Stimulated activated CD8-positive, alpha-beta memory T cell treated with anti-CD3 and anti-CD28 coated beads, Interleukin-7, amount 100 ng/mL, for 1 hour (primary cell): ENCODE measurements at regions not wholly inside any gene's neighbourhood (a gene's known extent, or its start where the extent isn't known, plus 50 kb on each side); places are given as distances from the start of the nearest gene placed in this dataset.

Experiments used
- DNase-seq, 2 donors: peaks; one replicate each; pipeline ENCODE4 v3.0.0-alpha.2; 2020; ENCODE audit warnings: low read depth in 2 of 2

DNA sequence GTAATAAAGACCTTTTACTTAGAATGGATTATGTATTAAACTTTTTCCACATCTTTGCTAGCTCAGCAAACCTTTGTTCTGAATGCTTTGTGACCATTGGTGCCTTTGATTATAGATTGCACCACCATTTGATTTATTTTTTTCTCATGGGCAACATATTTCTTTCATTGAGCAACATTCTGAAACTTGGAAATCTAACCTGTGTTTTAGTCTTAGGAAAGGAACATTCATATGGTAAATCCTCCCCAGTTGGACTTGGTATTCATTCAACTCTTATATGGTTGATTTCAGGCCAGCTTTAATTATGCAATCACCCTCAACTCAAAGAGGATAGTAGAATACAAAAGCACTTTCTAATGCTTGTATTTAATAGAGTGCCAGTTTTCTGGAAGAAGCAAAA, 1077.9 kb upstream of the ZEB2 start:
- no peak for DNase-seq

DNA sequence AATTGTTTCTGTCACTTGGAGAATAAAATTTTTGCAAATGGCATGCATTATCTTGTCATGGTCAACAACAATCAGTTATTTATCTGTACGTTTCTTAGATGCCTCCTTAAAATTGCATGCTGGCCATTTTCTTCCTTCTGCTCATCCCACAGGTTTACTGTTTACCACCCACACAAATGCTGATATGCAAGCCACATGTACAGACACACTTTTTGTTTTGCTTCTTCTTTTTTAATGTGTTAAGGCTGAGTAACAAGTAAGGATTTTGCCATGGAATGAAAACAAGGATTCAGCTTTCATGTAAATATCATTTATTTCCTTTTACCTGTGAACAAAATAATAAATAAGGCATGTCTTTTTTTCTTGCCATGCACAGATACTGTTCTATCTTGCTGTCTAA, 1077.1 kb upstream of the ZEB2 start:
- no peak for DNase-seq

DNA sequence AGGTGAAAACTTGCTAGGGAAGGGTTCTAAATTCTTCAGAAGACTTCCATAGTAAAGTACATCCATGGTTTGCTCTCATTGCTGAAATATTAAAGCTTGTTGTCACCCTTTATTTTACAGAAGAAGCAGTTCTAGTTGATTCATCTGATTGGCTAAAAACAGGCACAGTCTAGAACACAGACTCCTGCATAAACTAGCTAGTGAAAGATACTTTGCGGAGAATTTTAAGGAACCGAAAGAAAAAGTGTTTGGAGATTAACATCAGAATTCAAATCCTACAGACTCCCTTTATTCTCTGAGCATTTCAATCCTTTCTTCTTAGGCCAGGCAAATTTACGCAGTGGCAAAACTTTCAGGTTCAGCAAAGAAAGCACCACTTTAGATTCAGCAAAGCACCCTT, 1076.5 kb upstream of the ZEB2 start:
- no peak for DNase-seq

DNA sequence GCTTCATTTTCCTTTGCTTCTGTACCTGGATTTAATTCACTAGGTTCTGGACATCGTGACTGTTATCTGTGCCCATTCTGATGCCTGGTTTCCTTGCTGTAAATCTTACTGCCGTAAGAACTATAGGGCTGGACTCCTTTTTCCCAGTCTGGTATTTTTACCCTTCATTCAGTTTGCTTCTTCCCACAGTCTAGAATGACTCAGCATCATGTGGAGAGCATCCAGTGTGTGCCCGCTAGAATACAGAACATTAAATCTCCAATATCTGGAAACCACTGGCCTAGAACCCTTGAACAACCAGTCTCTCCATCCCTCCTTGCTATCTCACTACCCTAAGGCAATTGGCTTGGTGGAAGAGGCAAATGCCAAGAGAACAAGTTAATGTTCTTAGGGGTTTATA, 1075.4 kb upstream of the ZEB2 start:
- DNase-seq: no peak

DNA sequence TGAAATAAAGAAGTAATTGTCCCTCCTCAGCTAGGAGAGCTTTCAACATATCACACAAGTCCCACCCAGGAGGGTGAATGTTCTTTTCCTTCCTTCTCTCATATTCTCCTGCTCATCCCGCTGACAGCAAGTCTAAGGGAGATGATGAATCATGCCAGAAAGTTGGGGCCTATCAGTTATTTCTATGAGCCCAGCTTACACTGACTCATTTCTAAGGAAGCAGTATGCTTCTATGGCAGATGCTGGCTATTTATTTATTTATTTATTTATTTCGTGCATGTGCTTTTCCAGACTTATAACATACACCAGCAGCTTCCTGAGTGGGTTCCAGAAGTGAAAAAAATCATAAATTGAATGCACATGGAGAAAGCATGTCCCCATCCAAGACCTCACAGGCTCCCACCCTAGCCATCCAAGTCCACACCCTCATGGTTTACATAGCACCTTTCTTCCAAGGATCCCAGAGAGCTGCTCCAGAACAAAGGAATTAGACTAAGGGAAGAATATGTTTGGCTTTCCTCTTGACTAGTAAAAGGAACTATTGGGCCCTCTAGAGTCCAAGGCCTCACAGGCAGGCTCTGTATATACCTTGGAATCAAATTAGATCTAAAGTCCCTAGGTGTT, 1074.2 kb upstream of the ZEB2 start:
- no peak for DNase-seq

DNA sequence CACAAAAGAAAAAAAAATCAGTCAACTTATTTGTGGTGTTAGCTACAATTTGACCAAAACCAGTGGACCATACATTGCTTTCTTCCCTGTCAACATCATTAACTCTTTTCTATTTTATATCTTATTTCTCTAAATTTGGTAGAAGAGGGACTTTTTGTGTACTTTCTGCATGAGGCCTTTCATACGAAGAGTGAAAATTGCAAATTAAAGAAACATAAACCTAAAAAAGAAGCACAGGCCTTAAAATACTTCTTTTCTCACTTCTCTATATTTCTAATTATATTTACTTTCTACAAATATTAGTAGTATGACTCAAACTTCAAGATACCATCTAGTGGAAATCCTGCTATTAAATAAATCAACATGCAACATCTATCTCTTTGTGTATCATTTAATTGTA, 1073.4 kb upstream of the ZEB2 start:
- DNase-seq: no peak

DNA sequence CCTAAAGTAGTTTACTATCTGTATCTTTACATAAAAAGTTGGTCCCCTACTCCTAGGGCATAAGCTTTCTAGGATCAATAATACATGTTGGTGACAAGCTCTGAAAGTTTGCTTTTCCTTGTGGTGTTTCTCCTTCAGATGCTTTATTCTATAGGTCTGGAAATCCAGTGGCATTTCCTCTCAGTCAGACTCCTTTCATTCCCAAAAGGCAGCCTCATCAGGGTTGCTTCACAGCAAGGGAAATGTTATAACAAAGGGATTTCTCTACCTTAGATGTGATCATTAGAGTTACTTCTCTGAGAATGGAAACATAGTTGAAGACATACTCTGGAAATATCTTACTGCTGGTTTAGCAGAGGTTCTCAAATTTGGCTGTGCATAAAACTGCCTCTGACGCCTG, 1072.4 kb upstream of the ZEB2 start:
- no peak for DNase-seq

DNA sequence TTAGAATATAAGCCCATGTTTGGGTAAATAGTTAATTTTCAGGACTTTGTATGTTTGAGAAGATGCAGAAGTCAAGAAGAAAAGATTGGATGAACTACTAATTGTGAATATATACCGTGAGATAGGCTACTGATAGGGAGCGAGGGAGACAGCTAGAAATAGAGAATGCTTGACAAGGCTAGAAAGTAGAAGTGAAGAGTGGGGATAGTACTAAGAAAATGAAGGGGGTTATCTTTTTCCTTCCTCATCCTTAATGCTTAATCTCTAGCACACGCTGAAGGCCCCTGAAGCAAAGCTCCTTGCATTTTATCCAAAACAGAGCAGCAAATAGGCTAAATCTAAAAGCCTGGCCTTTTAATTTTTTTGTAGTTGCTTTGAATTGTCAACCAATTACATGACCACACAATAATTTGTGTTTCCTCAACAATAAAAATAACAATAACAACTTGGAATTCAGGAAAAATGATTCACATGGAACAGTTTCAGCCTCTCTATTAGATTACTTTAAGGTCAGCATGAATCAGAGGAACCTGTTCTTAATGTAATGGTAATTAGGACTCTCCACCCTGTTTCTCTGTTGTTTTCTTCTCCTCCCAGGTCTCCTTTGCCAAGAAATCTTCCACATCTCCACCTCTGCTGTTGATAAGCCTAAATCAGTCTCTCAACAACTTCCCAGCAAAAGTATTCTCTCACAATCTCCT, 1071.3 kb upstream of the ZEB2 start:
- no peak for DNase-seq

DNA sequence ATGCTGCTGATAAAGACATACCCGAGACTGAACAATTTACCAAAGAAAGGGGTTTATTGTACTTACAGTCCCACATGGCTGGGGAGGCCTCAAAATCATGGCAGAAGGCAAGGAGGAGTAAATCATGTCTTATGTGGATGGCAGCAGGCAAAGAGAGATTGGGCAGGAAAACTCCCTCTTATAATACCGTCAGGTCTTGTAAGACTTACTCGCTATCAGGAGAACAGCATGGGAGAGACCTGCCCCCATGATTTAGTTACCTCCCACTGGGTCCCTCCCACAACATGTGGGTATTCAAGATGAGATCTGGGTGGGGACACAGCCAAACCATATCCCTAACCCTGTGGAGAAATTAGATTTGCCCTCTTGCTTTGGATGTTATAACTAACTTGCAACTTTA, 1068.0 kb upstream of the ZEB2 start:
- DNase-seq: no peak

DNA sequence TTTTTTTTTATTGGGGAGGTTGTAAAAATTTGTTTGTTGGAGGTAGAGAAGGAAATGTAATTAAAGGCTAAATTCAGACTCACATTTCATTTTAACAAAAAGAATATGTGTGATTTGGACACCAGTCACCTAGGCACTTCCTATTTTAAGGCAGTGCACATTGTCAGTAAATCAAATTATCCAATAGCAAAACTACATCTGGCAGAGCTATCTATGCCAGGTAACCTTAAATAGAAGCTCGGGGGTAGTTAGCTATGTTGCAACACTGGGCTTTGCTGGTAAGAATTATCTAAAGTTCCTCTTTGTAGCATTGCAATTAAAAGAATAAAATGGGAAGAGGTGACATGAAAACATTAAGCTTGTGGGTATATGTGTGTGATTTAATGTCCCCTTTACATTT, 1064.4 kb upstream of the ZEB2 start:
- no peak for DNase-seq

DNA sequence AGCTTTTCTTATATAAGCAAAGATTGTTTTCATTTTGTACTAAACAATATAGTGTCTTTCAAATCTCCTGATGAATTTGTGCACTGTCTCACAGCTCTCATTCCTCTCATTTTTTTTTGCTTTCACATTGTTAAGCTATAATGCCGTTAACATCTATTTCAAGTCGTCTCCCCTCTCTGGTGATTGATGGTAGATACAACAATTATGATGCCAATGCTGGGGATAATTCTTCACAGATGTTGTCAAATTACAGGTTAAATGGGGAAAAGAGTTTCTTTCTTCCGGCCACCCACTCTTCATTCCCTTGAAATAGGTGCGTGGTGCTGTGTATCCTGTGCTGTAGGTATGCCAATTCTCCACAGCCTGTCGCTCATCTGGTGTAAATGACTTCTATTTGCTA, 1053.7 kb upstream of the ZEB2 start:
- DNase-seq: no peak

DNA sequence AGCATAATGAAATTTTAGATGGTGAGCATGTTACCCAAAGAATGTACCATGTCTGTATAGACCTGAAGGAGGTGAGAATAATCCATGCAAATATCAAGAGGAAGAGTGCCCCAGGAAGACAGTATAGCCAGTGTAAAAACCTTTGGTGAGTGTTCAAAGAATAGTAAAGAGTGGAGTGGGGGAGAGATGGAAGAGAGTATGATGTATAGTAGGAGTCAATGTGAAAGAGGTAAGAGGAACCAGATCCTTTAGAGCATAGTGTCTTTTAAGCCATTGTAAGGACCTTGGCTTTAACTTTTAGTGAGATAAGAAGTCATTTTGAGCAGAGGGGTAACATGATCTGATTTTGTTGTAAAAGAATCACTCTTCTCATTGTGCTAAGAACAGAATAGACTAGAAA, 1052.3 kb upstream of the ZEB2 start:
- DNase-seq: no peak

DNA sequence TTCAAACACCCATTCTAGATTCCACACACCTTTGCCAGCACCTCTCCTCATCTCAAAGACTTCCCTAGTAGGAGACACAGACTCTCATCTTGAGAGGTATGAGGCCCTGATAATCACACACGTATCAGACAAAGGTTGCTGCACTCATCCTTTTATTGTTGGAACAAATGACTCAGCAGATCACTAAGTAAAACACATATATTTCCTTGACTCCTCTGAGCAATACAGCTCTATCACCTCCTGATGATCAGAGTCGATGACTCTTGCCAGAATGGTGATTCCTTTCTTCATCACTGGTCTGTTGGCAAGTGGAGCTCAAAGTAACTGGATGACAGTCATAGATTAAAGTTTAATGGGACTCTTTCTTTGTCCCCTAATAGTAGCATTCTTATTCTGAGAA, 1049.2 kb upstream of the ZEB2 start:
- DNase-seq: no peak

DNA sequence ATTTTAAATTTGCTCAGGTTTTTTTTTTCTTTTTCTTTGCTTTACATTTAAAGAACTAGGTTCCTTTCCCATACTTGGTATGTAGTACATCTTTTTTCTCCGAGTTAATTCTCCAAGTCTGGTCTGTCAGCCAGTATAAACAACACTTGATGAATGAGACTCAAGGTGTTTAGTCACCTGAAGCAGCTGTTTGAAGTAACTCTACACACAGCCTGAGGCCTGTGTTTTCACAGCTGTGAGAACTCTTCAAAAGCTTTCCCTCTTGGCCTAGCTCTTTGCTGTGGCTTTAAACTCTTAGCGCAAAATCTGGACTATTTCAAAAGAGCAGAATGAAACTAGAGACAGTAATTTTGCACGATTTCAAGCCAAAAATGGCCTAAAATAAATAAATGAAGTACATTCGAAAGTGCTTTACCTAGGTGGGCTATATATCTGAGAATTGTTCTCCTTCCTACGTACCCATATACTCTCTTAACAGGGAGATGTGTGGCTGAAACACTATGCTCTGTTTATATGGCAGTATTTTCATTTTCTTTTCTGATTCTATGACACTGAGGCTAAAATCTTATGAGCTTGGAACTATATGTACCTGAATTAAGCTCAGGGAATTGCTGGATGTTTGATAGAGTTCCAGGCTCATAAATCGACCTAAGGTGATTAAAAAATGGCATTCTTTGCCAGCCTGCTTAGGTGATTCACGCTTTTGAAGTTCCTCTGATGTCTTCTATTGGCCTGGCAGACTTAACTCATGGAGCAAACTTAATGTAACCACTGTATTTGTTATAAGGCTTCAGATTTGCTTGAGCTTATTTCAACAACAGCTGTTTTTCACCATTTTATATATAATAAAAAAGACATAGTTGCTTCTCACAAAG, 1044.1 kb upstream of the ZEB2 start:
- DNase-seq: no peak

DNA sequence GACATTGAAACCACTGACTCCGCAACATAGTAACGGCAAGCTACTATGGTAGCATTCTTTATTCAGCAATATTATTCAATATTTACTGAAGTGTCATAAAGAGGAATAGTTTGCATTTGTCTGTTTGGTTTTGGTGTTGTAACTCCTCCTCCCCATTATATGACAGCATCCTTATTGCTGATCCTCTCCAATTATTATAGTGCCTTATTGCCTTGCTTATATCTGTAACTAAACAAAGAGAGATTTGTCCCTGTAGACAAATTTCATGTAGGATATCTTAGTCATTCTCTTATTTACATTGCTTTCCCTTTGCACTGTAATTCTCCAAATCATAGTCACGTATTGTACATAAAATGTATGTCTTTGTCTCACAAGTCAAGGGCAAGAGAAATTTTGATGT, 1041.2 kb upstream of the ZEB2 start:
- no peak for DNase-seq

DNA sequence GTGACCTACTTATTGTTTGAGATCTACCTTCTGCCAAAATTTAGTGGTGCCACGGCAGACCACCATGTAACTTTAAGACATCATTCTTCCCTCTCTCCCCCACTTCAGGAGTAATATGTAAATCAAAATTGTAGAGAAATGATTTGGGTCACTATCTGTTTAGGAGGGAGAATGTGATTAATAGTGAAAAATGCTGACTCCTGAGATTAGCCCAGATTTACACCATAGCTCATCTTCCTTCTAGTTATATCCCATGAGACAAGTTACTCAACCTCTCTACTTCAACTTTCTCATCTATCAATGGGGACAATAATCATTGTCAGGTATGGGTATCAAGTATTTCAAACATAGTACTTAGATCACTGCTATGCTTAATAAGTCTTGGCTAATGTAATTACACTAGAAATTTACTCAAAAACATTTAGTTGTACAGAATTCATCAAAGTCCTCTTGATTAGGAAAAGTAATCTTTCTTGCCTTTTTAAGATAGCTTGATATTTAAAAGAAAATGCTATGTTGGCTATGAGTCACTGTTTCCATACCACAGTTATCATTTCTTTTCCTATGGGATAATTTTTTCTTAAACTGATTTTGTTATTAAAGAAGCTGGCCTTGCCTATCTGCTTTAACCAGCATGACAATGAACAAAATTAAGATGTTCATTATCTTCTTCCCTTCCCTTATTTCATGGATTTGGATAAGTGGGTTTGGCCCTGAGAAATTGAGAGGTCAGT, 1038.9 kb upstream of the ZEB2 start:
- no peak for DNase-seq

DNA sequence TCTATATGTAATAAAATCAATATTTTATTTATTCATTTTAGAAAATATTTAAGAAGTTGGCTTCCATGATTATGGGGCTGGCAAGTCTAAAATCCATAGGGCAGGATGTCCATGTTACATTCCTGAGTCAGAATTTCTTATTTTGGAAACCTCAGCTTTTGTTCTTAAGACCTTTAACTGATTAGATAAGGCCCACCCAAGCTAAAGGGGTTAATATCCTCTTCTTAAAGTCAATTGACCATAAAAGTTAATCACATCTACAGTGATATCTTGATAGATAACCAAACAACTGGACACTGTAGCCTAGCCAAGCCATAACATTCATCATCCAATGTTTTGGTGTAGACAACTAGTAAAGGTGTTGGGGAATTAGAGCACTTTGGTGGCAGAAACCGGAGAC, 1035.4 kb upstream of the ZEB2 start:
- no peak for DNase-seq

DNA sequence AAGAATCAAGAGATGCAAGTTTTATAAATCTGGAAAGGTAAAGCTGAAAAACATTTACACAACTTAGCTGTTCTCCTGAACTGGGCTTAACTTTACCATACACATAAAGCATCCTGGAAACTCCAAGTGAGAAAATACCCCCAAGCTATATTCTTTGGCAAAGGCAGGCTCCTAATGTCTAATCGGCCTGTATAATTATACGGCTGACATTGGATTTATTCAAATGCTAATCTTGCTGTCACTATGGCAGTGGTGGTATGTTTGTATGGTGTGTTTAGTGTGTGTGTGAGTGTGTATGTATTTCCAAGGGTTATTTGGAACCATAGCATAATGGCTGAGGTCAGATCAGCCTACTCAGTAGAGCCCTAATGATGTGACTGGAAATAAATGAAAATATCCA, 1031.8 kb upstream of the ZEB2 start:
- DNase-seq: no peak

DNA sequence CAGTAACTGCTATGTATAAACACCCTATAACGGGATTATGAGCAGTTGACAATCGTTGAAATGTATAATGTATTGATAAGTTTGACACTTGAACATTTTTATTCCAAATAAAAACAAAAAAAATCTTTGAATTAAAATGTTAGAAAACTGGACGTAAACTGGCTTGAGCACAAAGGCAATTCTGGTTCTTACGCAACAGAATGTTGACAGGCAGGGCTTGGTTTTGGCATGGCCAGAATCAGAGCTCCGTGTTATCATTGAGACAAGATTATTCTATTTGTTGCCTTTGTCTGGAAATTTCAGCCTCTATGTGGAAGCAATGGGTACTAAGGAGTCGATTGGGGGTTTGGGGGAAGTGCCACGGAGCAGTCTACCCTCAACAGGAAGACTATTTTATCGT, 1028.6 kb upstream of the ZEB2 start:
- no peak for DNase-seq

DNA sequence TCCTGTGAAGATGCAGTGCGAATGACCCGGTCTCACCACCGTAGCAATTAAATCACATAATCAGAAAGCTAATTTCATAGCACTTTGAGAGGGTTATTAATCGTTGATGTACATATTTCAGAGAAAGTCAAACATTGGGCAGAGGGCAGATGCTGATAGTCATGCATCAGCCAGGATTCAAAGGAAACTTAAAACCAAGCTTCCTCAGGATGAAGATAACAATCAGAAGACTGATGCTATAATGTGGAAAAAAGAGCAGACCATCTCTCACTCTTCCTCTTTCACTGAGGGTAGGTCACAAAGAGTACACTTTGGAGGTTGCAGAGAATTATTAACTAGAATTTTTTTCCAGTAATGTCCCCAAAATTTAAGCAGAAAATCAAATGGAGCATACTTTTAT, 1027.7 kb upstream of the ZEB2 start:
- no peak for DNase-seq

DNA sequence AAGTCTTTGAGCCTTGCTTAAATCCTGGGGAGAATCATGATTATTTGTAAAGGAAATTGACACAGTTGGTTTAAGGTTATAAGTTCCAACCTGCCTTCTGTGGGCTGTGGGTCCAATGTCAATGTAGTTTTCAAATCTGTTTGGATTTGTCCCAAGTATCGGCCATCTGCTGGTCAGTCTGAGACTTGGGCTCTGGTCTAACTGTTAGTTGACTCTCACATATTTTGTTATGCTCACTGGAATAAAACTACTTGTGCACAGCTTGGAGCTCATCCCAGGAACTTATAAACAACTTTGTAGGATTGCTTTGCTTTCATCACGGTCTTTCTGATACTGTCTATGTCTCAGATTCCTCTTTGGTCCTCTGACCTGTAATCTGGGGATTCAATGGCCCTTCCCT, 1026.2 kb upstream of the ZEB2 start:
- DNase-seq: no peak

DNA sequence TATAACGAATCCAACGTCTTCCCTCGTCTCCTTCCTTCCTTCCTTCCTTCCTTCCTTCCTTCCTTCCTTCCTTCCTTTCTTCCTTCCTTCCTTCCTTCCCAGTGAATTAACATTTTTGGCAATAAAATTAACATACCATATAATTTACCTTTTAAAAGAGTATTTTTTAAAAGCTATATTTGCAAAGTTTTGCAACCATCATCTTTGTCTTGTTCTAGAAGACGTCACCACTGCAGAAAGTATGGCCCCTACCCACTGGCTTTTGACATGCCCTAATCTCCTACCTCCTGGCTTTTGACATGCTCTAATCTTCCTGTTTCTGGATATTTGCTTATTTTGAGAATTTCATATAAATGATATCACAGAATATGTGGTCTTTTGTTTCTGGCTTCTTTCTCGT, 1023.9 kb upstream of the ZEB2 start:
- DNase-seq: no peak
